Astrocyte of the spinal cord (primary cell): ENCODE measurements at regions not wholly inside any gene's neighbourhood (a gene's known extent, or its start where the extent isn't known, plus 50 kb on each side); places are given as distances from the start of the nearest gene placed in this dataset.

Experiments used
- DNase-seq: peaks from one replicate; pipeline ENCODE4 v3.0.0; 2011; ENCODE audit warnings: low read depth, low spot score
- H3K4me3 ChIP-seq: 2 replicates; pipeline ENCODE4 v1.5.1; 2011; ENCODE audit warnings: low read depth, mild to moderate bottlenecking, low read length, moderate library complexity
- CTCF ChIP-seq: IDR thresholded peaks from 2 replicates; pipeline ENCODE4 v1.5.1; 2012; ENCODE audit warnings: low read depth, mild to moderate bottlenecking, low read length, inconsistent platforms
- in situ Hi-C: cut with HindIII; loops from 2 replicates; pipeline ENCODE4 v1.10.0; 2017; ENCODE audit warnings: low sequenced_read_pairs

- peak; percentile 97 for DNase-seq
- no peak for TF ChIP-seq CTCF
- no peak overlapping the region for H3K4me3 ChIP-seq
- in situ Hi-C loops = no loop called here
Measured at GRCh38 chr2:41966431-41966893, 81.4 kb upstream of the PKDCC start.

GRCh38 chr2:41966920-41967319, 80.9 kb upstream of the PKDCC start:
- TF ChIP-seq CTCF = no peak
- peak; percentile 20 for DNase-seq
- no peak overlapping the region for H3K4me3 ChIP-seq
- in situ Hi-C loops = no loop called here

DNA sequence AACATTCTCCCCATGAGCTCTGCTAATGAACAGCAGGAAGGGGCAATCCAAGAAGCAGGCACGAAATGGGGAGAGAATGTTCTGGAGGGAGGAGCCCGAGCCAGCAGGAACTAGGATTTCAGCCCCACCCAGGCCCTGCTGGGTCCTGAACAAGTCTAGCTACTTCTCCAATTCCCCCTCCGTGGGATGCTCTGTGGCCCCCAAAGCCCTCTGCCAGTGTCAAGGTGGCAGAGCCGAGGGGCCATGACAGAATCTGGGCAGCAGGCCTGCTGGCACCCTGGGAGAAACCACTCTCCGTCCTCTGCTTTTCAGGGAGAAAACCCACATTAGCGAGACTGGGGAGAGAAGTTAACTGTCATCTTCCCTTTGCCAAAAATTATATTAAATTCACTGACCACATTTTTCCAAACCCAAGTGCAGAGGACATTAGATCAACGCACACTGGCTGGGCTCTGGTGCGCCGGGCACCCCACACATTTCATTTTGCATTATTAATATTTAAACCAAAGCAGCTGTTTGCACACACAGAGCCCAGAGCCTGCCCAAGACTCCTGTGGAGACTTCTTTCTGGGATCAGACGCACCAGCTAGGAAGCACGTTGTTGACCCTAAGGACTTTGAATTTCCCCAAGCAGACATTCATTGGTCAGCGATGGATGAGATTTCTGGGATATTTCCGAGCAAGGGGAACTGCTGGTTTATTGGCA, 80.2 kb upstream of the PKDCC start:
- no peak overlapping the region for H3K4me3 ChIP-seq
- DNase-seq = peak; percentile 27
- in situ Hi-C loops = no loop called here
- no peak for TF ChIP-seq CTCF

- no peak for TF ChIP-seq CTCF
Measured at GRCh38 chr2:41968182-41968578, 79.6 kb upstream of the PKDCC start.

GRCh38 chr2:41970988-41971660, 76.7 kb upstream of the PKDCC start:
- TF ChIP-seq CTCF = no peak
- in situ Hi-C loops = no loop called here
- no peak overlapping the region for H3K4me3 ChIP-seq
- DNase-seq = no peak

More at GRCh38 chr2:41968182-41968578, 79.6 kb upstream of the PKDCC start:
- DNase-seq = no peak
- H3K4me3 ChIP-seq = no peak overlapping the region
- in situ Hi-C loops = no loop called here

GRCh38 chr2:41972179-41972578, 75.6 kb upstream of the PKDCC start:
- no peak for DNase-seq
- no peak for TF ChIP-seq CTCF
- no peak overlapping the region for H3K4me3 ChIP-seq
- in situ Hi-C loops = no loop called here
